Stimulated activated CD4-positive, alpha-beta T cell treated with anti-CD3 and anti-CD28 coated beads, Interleukin-12 subunit alpha, Interleukin-12 subunit beta, amount 100 ng/mL, for 48 hours (primary cell): ENCODE measurements at regions not wholly inside any gene's neighbourhood (a gene's known extent, or its start where the extent isn't known, plus 50 kb on each side); places are given as distances from the start of the nearest gene placed in this dataset.
A peak's percentile ranks its signal among the peaks of the same experiment; 100 is the strongest.

Source experiments
- DNase-seq, 3 donors: peaks; one replicate each; pipeline ENCODE4 v3.0.0-alpha.2; 2020; ENCODE audit warnings: low read depth in 2 of 3, low spot score in 1 of 3

- DNase-seq, result no peak
These were observed 464.5 kb upstream of the CHST9 start for GRCh38 chr18:27649621-27650020.

GRCh38 chr18:27645929-27646328 is 460.8 kb upstream of the CHST9 start:
- DNase-seq, result no peak

GRCh38 chr18:27636576-27637085 is 451.5 kb upstream of the CHST9 start:
- no peak for DNase-seq

GRCh38 chr18:27632706-27633105 is 447.6 kb upstream of the CHST9 start:
- no peak for DNase-seq

GRCh38 chr18:27627927-27628326 is 442.8 kb upstream of the CHST9 start:
- no peak for DNase-seq

GRCh38 chr18:27621236-27621890 is 436.3 kb upstream of the CHST9 start:
- DNase-seq, result no peak

GRCh38 chr18:27619906-27620305 is 434.8 kb upstream of the CHST9 start:
- DNase-seq, result no peak

GRCh38 chr18:27619090-27619772 is 434.1 kb upstream of the CHST9 start:
- DNase-seq, result no peak

- DNase-seq, result no peak
These were observed 431.2 kb upstream of the CHST9 start for GRCh38 chr18:27616324-27616723.

- DNase-seq, result no peak
These were observed 430.1 kb upstream of the CHST9 start for GRCh38 chr18:27614951-27615844.

- DNase-seq, result no peak
These were observed 424.1 kb upstream of the CHST9 start for GRCh38 chr18:27609221-27609620.

- no peak for DNase-seq
These were observed 423.6 kb upstream of the CHST9 start for GRCh38 chr18:27608742-27609141.

- no peak for DNase-seq
These were observed 423.1 kb upstream of the CHST9 start for GRCh38 chr18:27608174-27608573.

GRCh38 chr18:27606741-27607140 is 421.6 kb upstream of the CHST9 start:
- DNase-seq, result no peak

- peak in 1 of 3 donors; percentile 10 for DNase-seq
These were observed 420.2 kb upstream of the CHST9 start for GRCh38 chr18:27605107-27605834.

- DNase-seq, result no peak
These were observed 419.5 kb upstream of the CHST9 start for GRCh38 chr18:27604583-27604982.

- no peak for DNase-seq
These were observed 417.0 kb upstream of the CHST9 start for GRCh38 chr18:27602092-27602491.

GRCh38 chr18:27600245-27600644 is 415.1 kb upstream of the CHST9 start:
- DNase-seq, result no peak

- peak in 2 of 3 donors; percentile 8 to 39 for DNase-seq
These were observed 414.2 kb upstream of the CHST9 start for GRCh38 chr18:27599202-27599829.

GRCh38 chr18:27595113-27595838 is 410.2 kb upstream of the CHST9 start:
- DNase-seq, result no peak
